ENCODE measurements at regions not wholly inside any gene's neighbourhood (a gene's known extent, or its start where the extent isn't known, plus 50 kb on each side); places are given as distances from the start of the nearest gene placed in this dataset.

- H3K4me1 ChIP-seq (ENCODE audit: control insufficient read depth in 4 of 4, insufficient read depth in 4 of 4, low read length in 3 of 4), result no peaks in the 10 kb centered on the region
- WGBS, result 68% methylated on average over 2 of the region's 2 CpGs
- TF ChIP-seq FOXA1 (IDR thresholded peaks at IDR 0.05) (no peak), SP1 (IDR thresholded peaks at IDR 0.05) (no peak), TAF1 (conservative IDR thresholded peaks at IDR 0.05) (no peak), ATF3 (IDR thresholded peaks at IDR 0.05) (no peak), HNF4A (conservative IDR thresholded peaks at IDR 0.05) (no peak), NR2F2 (IDR thresholded peaks at IDR 0.05) (no peak), RAD21 (IDR thresholded peaks at IDR 0.05) (no peak), RXRA (IDR thresholded peaks at IDR 0.05) (no peak), EGR1 (IDR thresholded peaks at IDR 0.05; ENCODE audit: low read depth in 2 of 2) (no peak), HNF4G (IDR thresholded peaks at IDR 0.05) (no peak), MAX (IDR thresholded peaks at IDR 0.05) (no peak), FOXA2 (IDR thresholded peaks at IDR 0.05) (no peak), GABPA (IDR thresholded peaks at IDR 0.05 in 1 of 2, conservative IDR thresholded peaks at IDR 0.05 in 1 of 2) (no peak), JUND (IDR thresholded peaks at IDR 0.05) (no peak)
- TF ChIP-seq, protein P1, sequence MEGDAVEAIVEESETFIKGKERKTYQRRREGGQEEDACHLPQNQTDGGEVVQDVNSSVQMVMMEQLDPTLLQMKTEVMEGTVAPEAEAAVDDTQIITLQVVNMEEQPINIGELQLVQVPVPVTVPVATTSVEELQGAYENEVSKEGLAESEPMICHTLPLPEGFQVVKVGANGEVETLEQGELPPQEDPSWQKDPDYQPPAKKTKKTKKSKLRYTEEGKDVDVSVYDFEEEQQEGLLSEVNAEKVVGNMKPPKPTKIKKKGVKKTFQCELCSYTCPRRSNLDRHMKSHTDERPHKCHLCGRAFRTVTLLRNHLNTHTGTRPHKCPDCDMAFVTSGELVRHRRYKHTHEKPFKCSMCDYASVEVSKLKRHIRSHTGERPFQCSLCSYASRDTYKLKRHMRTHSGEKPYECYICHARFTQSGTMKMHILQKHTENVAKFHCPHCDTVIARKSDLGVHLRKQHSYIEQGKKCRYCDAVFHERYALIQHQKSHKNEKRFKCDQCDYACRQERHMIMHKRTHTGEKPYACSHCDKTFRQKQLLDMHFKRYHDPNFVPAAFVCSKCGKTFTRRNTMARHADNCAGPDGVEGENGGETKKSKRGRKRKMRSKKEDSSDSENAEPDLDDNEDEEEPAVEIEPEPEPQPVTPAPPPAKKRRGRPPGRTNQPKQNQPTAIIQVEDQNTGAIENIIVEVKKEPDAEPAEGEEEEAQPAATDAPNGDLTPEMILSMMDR (IDR thresholded peaks at IDR 0.05; ENCODE audit: low read depth, low read length, missing input control), result no peak
- TF ChIP-seq, protein P2, sequence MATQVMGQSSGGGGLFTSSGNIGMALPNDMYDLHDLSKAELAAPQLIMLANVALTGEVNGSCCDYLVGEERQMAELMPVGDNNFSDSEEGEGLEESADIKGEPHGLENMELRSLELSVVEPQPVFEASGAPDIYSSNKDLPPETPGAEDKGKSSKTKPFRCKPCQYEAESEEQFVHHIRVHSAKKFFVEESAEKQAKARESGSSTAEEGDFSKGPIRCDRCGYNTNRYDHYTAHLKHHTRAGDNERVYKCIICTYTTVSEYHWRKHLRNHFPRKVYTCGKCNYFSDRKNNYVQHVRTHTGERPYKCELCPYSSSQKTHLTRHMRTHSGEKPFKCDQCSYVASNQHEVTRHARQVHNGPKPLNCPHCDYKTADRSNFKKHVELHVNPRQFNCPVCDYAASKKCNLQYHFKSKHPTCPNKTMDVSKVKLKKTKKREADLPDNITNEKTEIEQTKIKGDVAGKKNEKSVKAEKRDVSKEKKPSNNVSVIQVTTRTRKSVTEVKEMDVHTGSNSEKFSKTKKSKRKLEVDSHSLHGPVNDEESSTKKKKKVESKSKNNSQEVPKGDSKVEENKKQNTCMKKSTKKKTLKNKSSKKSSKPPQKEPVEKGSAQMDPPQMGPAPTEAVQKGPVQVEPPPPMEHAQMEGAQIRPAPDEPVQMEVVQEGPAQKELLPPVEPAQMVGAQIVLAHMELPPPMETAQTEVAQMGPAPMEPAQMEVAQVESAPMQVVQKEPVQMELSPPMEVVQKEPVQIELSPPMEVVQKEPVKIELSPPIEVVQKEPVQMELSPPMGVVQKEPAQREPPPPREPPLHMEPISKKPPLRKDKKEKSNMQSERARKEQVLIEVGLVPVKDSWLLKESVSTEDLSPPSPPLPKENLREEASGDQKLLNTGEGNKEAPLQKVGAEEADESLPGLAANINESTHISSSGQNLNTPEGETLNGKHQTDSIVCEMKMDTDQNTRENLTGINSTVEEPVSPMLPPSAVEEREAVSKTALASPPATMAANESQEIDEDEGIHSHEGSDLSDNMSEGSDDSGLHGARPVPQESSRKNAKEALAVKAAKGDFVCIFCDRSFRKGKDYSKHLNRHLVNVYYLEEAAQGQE (IDR thresholded peaks at IDR 0.05), result no peak
- TF ChIP-seq, protein P3, sequence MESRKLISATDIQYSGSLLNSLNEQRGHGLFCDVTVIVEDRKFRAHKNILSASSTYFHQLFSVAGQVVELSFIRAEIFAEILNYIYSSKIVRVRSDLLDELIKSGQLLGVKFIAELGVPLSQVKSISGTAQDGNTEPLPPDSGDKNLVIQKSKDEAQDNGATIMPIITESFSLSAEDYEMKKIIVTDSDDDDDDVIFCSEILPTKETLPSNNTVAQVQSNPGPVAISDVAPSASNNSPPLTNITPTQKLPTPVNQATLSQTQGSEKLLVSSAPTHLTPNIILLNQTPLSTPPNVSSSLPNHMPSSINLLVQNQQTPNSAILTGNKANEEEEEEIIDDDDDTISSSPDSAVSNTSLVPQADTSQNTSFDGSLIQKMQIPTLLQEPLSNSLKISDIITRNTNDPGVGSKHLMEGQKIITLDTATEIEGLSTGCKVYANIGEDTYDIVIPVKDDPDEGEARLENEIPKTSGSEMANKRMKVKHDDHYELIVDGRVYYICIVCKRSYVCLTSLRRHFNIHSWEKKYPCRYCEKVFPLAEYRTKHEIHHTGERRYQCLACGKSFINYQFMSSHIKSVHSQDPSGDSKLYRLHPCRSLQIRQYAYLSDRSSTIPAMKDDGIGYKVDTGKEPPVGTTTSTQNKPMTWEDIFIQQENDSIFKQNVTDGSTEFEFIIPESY (IDR thresholded peaks at IDR 0.05), result no peak
- no peaks in the 10 kb centered on the region for H3K36me3 ChIP-seq (ENCODE audit: control insufficient read depth in 4 of 4, insufficient read depth in 3 of 4, low read depth in 1 of 4, low read length in 3 of 4)
- peaks cover 0 to 4% (median 1%) of the 10 kb centered on the region in 4 donors for H3K27me3 ChIP-seq (ENCODE audit: control insufficient read depth in 4 of 4, insufficient read depth in 4 of 4, low read length in 3 of 4)
- no peak for DNase-seq (ENCODE audit: low spot score)
- H3K4me3 ChIP-seq (ENCODE audit: low read depth in 1 of 3, low read length in 3 of 3), result no peak overlapping the region
- no peak overlapping the region for H3K27ac ChIP-seq (ENCODE audit: low read depth in 1 of 2, low read length in 2 of 2)
- H3K9me3 ChIP-seq (ENCODE audit: control insufficient read depth in 4 of 4, low read length in 3 of 4), result no peaks in the 10 kb centered on the region
- H3K9ac ChIP-seq (ENCODE audit: low read depth in 1 of 2, low read length in 2 of 2), result no peak overlapping the region
Observed at GRCh38 chr7:113207931-113208330, 89.6 kb upstream of the SMIM30 start.

GRCh38 chr7:113207441-113207840, 89.1 kb upstream of the SMIM30 start:
- 72% methylated on average over 3 of the region's 3 CpGs for WGBS
- H3K4me3 ChIP-seq (ENCODE audit: low read depth in 1 of 3, low read length in 3 of 3), result no peak overlapping the region
- no peaks in the 10 kb centered on the region for H3K9me3 ChIP-seq (ENCODE audit: control insufficient read depth in 4 of 4, low read length in 3 of 4)
- H3K4me1 ChIP-seq (ENCODE audit: control insufficient read depth in 4 of 4, insufficient read depth in 4 of 4, low read length in 3 of 4), result no peaks in the 10 kb centered on the region
- no peaks in the 10 kb centered on the region for H3K36me3 ChIP-seq (ENCODE audit: control insufficient read depth in 4 of 4, insufficient read depth in 3 of 4, low read depth in 1 of 4, low read length in 3 of 4)
- H3K27me3 ChIP-seq (ENCODE audit: control insufficient read depth in 4 of 4, insufficient read depth in 4 of 4, low read length in 3 of 4), result peaks cover 0 to 4% (median 1%) of the 10 kb centered on the region in 4 donors
- H3K9ac ChIP-seq (ENCODE audit: low read depth in 1 of 2, low read length in 2 of 2), result no peak overlapping the region
- no peak overlapping the region for H3K27ac ChIP-seq (ENCODE audit: low read depth in 1 of 2, low read length in 2 of 2)
- no peak for DNase-seq (ENCODE audit: low spot score)
- TF ChIP-seq RXRA (IDR thresholded peaks at IDR 0.05) (no peak), FOXA1 (IDR thresholded peaks at IDR 0.05) (no peak), TAF1 (conservative IDR thresholded peaks at IDR 0.05) (no peak), HNF4G (IDR thresholded peaks at IDR 0.05) (no peak), JUND (IDR thresholded peaks at IDR 0.05) (no peak), ATF3 (IDR thresholded peaks at IDR 0.05) (no peak), HNF4A (conservative IDR thresholded peaks at IDR 0.05) (no peak), RAD21 (IDR thresholded peaks at IDR 0.05) (no peak), MAX (IDR thresholded peaks at IDR 0.05) (no peak), YY1 (IDR thresholded peaks at IDR 0.05) (no peak)
- TF ChIP-seq, protein P3 (IDR thresholded peaks at IDR 0.05), result no peak
- TF ChIP-seq, protein P1 (IDR thresholded peaks at IDR 0.05; ENCODE audit: low read depth, low read length, missing input control), result no peak

Data from liver (tissue), 8 donors.